ENCODE measurements at regions not wholly inside any gene's neighbourhood (a gene's known extent, or its start where the extent isn't known, plus 50 kb on each side); places are given as distances from the start of the nearest gene placed in this dataset.

GRCh38 chr19:20256606-20257005 lies 89.6 kb downstream of the ZNF486 start:
- TF ChIP-seq EP300 (IDR thresholded peaks at IDR 0.05; ENCODE audit: low read depth) (no peak), CTCF (IDR thresholded peaks at IDR 0.05) (no peak), POLR2AphosphoS5 (IDR thresholded peaks at IDR 0.05) (no peak)

Data from transverse colon (tissue), 4 donors.